Endothelial cell (in vitro differentiated cells): ENCODE measurements at regions not wholly inside any gene's neighbourhood (a gene's known extent, or its start where the extent isn't known, plus 50 kb on each side); places are given as distances from the start of the nearest gene placed in this dataset.
"Not testable (repeated sequence)": the region's sequence is repeated elsewhere in the genome, so short reads cannot be mapped to it uniquely, and the experiment has no call there.

Experiments used
- DNase-seq: peaks from one replicate; pipeline ENCODE4 v3.0.0; 2021; ENCODE audit warnings: low spot score
- H3K27ac Mint-ChIP-seq: one replicate; pipeline ENCODE4 v1.8.0; 2021; ENCODE audit warnings: mixed read lengths, inconsistent platforms; ENCODE audit not compliant: unreplicated experiment
- H3K27me3 Mint-ChIP-seq: one replicate; pipeline ENCODE4 v1.8.0; 2021; ENCODE audit warnings: mild to moderate bottlenecking, moderate library complexity, mixed read lengths, inconsistent platforms; ENCODE audit not compliant: unreplicated experiment
- H3K36me3 Mint-ChIP-seq: one replicate; pipeline ENCODE4 v1.8.0; 2021; ENCODE audit warnings: mild to moderate bottlenecking, low read depth, mixed read lengths, inconsistent platforms; ENCODE audit not compliant: unreplicated experiment
- H3K4me1 Mint-ChIP-seq: one replicate; pipeline ENCODE4 v1.8.0; 2021; ENCODE audit warnings: mild to moderate bottlenecking, mixed read lengths, inconsistent platforms; ENCODE audit not compliant: unreplicated experiment
- H3K4me3 Mint-ChIP-seq: one replicate; pipeline ENCODE4 v1.8.0; 2021; ENCODE audit warnings: mild to moderate bottlenecking, mixed read lengths, inconsistent platforms; ENCODE audit not compliant: unreplicated experiment
- H3K9me3 Mint-ChIP-seq: one replicate; pipeline ENCODE4 v1.8.0; 2021; ENCODE audit warnings: mixed read lengths, inconsistent platforms; ENCODE audit not compliant: unreplicated experiment
- TF ChIP-seq, protein P1 (sequence below): fragments of 200-600 bp; sonication (generic); IDR thresholded peaks from one replicate; pipeline ENCODE4 v1.5.0; 2021; ENCODE audit warnings: antibody characterized with exemption; ENCODE audit not compliant: unreplicated experiment

DNA sequence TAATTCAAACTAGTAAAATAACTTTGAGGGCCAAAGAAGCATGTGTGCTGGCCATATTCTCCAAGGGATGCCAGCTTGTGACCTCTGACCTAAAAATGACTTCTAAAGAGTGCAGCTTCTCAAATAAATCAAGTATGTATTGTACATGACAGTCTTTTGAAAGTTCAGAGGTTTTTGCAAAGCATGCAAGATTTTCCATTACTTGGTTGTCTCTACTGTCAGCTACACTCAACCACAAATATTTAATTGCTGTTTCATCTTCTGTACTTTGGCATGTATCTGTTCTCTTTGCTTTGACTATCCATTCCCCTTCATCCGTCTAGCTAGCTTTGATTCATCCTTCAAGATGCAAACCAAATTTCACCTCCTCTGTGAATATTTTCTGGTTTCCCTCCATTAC lies 121.9 kb upstream of the HS3ST2 start:
- DNase-seq: no peak
- Mint-ChIP-seq H3K4me3 (no peak overlapping the region), H3K27me3 (no peaks in the 10 kb centered on the region), H3K4me1 (no peaks in the 10 kb centered on the region), H3K36me3 (no peaks in the 10 kb centered on the region), H3K9me3 (no peaks in the 10 kb centered on the region), H3K27ac (no peak overlapping the region)
- TF ChIP-seq, protein P1, sequence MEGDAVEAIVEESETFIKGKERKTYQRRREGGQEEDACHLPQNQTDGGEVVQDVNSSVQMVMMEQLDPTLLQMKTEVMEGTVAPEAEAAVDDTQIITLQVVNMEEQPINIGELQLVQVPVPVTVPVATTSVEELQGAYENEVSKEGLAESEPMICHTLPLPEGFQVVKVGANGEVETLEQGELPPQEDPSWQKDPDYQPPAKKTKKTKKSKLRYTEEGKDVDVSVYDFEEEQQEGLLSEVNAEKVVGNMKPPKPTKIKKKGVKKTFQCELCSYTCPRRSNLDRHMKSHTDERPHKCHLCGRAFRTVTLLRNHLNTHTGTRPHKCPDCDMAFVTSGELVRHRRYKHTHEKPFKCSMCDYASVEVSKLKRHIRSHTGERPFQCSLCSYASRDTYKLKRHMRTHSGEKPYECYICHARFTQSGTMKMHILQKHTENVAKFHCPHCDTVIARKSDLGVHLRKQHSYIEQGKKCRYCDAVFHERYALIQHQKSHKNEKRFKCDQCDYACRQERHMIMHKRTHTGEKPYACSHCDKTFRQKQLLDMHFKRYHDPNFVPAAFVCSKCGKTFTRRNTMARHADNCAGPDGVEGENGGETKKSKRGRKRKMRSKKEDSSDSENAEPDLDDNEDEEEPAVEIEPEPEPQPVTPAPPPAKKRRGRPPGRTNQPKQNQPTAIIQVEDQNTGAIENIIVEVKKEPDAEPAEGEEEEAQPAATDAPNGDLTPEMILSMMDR: no peak

DNA sequence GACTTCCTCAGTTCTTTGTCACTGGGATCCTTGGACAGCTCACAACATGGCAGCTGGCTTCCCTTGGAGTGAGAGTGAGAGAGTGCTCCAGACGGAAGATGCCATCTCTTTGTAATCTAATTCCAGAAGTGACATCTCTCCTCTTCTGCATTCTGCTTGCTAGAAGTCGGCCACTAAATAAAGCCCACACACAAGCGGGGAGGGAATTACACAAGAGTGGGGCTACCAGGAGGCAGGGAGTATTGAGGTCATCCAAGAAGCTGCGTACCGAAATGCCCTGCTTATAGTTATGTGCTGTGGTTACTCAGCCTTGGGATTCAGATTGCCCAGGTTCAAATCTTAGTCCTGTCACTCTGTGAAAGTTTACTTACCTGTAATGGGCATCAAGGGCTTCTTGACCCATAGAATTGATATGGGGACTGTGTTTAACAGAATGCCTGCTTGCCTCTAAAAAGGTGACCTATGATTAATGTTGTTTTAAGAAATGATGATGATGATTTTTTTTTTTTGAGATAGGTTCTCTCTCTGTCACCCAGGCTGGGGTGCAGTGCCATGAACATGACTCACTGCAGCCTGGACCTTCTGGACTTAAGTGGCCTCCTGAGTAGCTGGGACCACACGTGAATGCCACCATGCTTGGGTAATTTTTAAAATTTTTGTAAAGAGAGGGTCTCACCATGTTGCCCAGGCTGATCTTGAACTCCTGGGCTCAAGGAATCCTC lies 120.9 kb upstream of the HS3ST2 start:
- no peak for DNase-seq
- Mint-ChIP-seq H3K36me3 (no peaks in the 10 kb centered on the region), H3K27me3 (no peaks in the 10 kb centered on the region), H3K9me3 (no peaks in the 10 kb centered on the region), H3K4me3 (no peak overlapping the region), H3K27ac (no peak overlapping the region), H3K4me1 (no peaks in the 10 kb centered on the region)
- TF ChIP-seq, protein P1: no peak

DNA sequence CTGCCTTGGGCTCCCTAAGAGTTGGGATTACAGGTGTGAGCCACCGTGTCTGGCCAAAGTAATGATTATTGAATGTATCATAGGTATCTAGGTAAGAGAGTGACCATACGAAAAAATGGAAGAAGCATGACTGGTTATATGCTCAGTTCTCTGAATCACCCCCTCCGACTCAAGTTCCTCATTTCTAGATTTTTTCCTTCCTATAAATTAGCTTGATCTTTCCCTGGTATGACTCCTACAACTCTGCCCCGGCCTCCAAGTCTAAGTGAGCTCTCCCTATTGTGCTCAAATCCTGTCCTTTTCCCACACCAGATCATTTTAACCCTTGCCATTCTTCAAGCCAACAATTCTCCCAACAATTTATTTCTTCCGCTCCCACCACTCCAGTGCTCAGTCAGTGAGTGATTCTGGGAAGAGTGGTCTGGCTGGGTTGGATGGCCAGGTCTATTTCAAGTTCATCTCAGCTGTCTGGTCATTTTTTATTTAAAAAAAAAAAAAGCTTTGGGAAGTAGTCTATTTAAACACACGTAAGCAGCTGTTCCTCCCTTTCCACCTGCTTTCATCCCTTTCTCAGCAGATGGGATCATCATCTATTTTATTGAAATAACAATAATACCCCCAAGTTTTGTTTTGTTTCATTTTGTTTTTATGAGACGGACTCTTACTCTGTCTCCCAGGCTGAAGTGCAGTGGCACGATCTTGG lies 120.2 kb upstream of the HS3ST2 start:
- Mint-ChIP-seq H3K36me3 (no peaks in the 10 kb centered on the region), H3K4me3 (no peak overlapping the region)

DNA sequence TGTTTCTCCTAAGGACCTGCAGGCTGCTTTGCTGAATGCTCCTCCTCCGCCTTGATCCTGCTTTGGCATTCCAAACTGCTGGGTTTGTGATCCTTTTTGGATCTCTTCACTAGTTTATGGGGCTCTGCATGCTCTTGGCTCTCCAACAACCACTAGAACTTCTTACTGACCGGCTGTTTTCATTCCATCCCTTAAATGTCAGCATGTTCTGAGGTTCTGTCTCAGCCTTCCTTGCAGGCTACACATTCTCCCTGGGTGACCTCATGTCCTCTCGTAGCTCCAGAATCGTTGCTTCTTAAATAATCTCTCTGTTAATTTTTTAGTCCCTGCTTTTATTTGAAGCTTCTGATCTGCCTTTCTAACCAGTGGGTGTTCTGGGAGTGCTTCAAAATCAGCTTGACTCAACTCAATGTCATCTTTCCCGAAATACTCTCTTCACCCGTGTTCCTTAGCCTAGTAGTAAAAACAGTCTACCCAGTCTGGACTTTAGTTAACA lies 119.0 kb upstream of the HS3ST2 start:
- no peak overlapping the region for H3K4me3 Mint-ChIP-seq
- TF ChIP-seq, protein P1: no peak
- H3K4me1 Mint-ChIP-seq: no peaks in the 10 kb centered on the region
- no peaks in the 10 kb centered on the region for H3K9me3 Mint-ChIP-seq
- no peak overlapping the region for H3K27ac Mint-ChIP-seq
- no peaks in the 10 kb centered on the region for H3K27me3 Mint-ChIP-seq
- no peaks in the 10 kb centered on the region for H3K36me3 Mint-ChIP-seq
- no peak for DNase-seq

More for the DNA sequence above, 120.2 kb upstream of the HS3ST2 start:
- H3K27me3 Mint-ChIP-seq: no peaks in the 10 kb centered on the region
- no peaks in the 10 kb centered on the region for H3K9me3 Mint-ChIP-seq
- TF ChIP-seq, protein P1: no peak
- no peak for DNase-seq
- H3K4me1 Mint-ChIP-seq: no peaks in the 10 kb centered on the region
- H3K27ac Mint-ChIP-seq: no peak overlapping the region

DNA sequence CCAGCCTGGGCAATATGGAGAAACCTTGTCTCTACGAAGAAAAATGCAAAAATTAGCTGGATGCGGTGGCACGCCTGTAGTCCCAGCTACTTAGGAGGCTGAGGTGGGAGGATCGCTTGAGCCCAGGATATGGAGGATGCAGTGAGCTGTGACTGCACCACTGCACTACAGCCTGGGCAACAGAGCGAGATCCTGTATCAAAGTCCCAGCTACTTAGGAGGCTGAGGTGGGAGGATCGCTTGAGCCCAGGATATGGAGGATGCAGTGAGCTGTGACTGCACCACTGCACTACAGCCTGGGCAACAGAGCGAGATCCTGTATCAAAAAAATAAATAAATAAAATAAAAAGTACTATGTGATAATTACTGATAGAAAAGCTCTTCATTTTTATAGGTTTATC lies 118.2 kb upstream of the HS3ST2 start:
- H3K36me3 Mint-ChIP-seq, DNase-seq, H3K27me3 Mint-ChIP-seq, H3K4me1 Mint-ChIP-seq, H3K27ac Mint-ChIP-seq, H3K4me3 Mint-ChIP-seq, H3K9me3 Mint-ChIP-seq: not testable (repeated sequence)
